ENCODE measurements at regions not wholly inside any gene's neighbourhood (a gene's known extent, or its start where the extent isn't known, plus 50 kb on each side); places are given as distances from the start of the nearest gene placed in this dataset.

DNA sequence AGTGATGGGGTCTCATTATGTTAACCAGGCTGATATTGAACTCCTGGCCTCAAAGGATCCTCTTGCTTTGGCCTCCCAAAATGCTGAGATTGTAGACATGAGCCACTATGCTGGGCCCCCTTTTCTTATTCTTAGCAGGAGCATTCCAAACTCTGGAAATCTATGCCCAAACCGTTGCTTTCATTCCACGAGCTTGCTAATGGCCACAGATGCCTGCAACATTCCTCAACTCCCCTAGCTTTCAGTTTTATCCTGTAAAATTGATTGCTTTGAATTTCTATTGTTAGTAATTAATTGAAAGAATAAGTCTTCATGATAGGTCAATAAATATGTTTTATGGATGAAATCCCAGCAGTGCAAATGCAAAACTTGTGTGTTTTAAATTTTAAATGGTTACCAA lies 564.8 kb upstream of the WWC1 start:
- Histone ChIP-seq H3K27me3 (ENCODE audit: control insufficient read depth in 2 of 2, insufficient read depth in 2 of 2, low read length in 2 of 2) (no peaks in the 10 kb centered on the region), H3K36me3 (ENCODE audit: control insufficient read depth in 2 of 3, insufficient read depth in 3 of 3, low read length in 3 of 3) (no peaks in the 10 kb centered on the region), H3K4me3 (ENCODE audit: low read length) (no peak overlapping the region), H3K4me1 (ENCODE audit: control insufficient read depth in 2 of 2, insufficient read depth in 2 of 2, low read length in 2 of 2) (peaks cover 0 to 4% of the 10 kb centered on the region in 2 donors), H3K9me3 (ENCODE audit: control insufficient read depth in 2 of 3, low read length in 3 of 3) (no peaks in the 10 kb centered on the region), H3K27ac (ENCODE audit: low read depth, low read length) (no peak overlapping the region)
- no peak overlapping the region for H3K27ac Mint-ChIP-seq
- DNase-seq (no peak), ATAC-seq (no peak)
- ChIA-PET CTCF (no interaction called here), POLR2A (no interaction called here)
- no peaks in the 10 kb centered on the region for H3K9me3 Mint-ChIP-seq
- H3K36me3 Mint-ChIP-seq, result no peaks in the 10 kb centered on the region
- intact Hi-C loops (cut with micrococcal nuclease), result loop anchor here in 1 of 2 donors (10.0 kb wide), 2 partner anchors 318 to 348 kb away; no protein-coding TSS in a partner anchor
- peaks cover 0 to 6% (median 4%) of the 10 kb centered on the region in 5 donors for H3K27me3 Mint-ChIP-seq
- no peak overlapping the region for H3K4me3 Mint-ChIP-seq
- H3K4me1 Mint-ChIP-seq, result peaks cover 0 to 8% (median 6%) of the 10 kb centered on the region in 7 donors

GRCh38 chr5:167730121-167730520 lies 561.3 kb upstream of the WWC1 start:
- no peak overlapping the region for H3K27ac Mint-ChIP-seq
- intact Hi-C loops (cut with micrococcal nuclease), result no loop called here
- peaks cover 0 to 2% (median 0%) of the 10 kb centered on the region in 11 donors for H3K9me3 Mint-ChIP-seq
- Histone ChIP-seq H3K27me3 (ENCODE audit: control insufficient read depth in 2 of 2, insufficient read depth in 2 of 2, low read length in 2 of 2) (no peaks in the 10 kb centered on the region), H3K9me3 (ENCODE audit: control insufficient read depth in 2 of 3, low read length in 3 of 3) (no peaks in the 10 kb centered on the region), H3K4me1 (ENCODE audit: control insufficient read depth in 2 of 2, insufficient read depth in 2 of 2, low read length in 2 of 2) (no peaks in the 10 kb centered on the region), H3K36me3 (ENCODE audit: control insufficient read depth in 2 of 3, insufficient read depth in 3 of 3, low read length in 3 of 3) (no peaks in the 10 kb centered on the region), H3K4me3 (ENCODE audit: low read length) (no peak overlapping the region), H3K27ac (ENCODE audit: low read depth, low read length) (no peak overlapping the region)
- DNase-seq, result no peak
- POLR2A ChIA-PET, result no interaction called here
- no peaks in the 10 kb centered on the region for H3K27me3 Mint-ChIP-seq
- no peaks in the 10 kb centered on the region for H3K4me1 Mint-ChIP-seq
- no peak for ATAC-seq
- no peak overlapping the region for H3K4me3 Mint-ChIP-seq
- CTCF ChIA-PET, result no interaction called here
- H3K36me3 Mint-ChIP-seq, result no peaks in the 10 kb centered on the region

DNA sequence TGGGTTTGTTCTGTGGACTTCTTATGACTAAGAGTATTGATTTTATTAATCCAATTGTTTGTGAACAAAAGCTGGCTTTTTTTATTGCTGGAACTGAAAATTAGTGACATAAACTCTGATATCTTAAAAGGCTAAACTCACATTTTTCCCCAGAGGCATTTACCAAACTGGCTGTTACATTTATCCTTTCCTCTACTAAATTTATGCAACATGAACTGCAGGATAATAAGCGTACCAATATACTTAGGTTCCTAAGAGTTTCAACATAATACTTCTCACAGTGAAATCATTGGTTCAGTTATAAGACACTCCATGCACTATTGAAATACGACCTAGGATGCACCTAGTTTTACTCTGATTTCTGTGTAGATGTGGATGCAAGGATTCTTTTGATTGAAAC lies 560.8 kb upstream of the WWC1 start:
- CTCF ChIA-PET, result no interaction called here
- POLR2A ChIA-PET, result no interaction called here
- H3K36me3 Mint-ChIP-seq, result no peaks in the 10 kb centered on the region
- H3K4me1 ChIP-seq (ENCODE audit: control insufficient read depth in 2 of 2, insufficient read depth in 2 of 2, low read length in 2 of 2), result no peaks in the 10 kb centered on the region
- H3K27ac Mint-ChIP-seq, result no peak overlapping the region
- no peaks in the 10 kb centered on the region for H3K9me3 ChIP-seq (ENCODE audit: control insufficient read depth in 2 of 3, low read length in 3 of 3)
- H3K27ac ChIP-seq (ENCODE audit: low read depth, low read length), result no peak overlapping the region
- no peaks in the 10 kb centered on the region for H3K36me3 ChIP-seq (ENCODE audit: control insufficient read depth in 2 of 3, insufficient read depth in 3 of 3, low read length in 3 of 3)
- ATAC-seq (no peak), DNase-seq (no peak)
- H3K4me3 ChIP-seq (ENCODE audit: low read length), result no peak overlapping the region
- intact Hi-C loops (cut with micrococcal nuclease), result no loop called here
- H3K9me3 Mint-ChIP-seq, result peaks cover 0 to 2% (median 0%) of the 10 kb centered on the region in 11 donors
- H3K4me3 Mint-ChIP-seq, result no peak overlapping the region
- no peaks in the 10 kb centered on the region for H3K27me3 Mint-ChIP-seq
- H3K4me1 Mint-ChIP-seq, result no peaks in the 10 kb centered on the region
- no peaks in the 10 kb centered on the region for H3K27me3 ChIP-seq (ENCODE audit: control insufficient read depth in 2 of 2, insufficient read depth in 2 of 2, low read length in 2 of 2)

DNA sequence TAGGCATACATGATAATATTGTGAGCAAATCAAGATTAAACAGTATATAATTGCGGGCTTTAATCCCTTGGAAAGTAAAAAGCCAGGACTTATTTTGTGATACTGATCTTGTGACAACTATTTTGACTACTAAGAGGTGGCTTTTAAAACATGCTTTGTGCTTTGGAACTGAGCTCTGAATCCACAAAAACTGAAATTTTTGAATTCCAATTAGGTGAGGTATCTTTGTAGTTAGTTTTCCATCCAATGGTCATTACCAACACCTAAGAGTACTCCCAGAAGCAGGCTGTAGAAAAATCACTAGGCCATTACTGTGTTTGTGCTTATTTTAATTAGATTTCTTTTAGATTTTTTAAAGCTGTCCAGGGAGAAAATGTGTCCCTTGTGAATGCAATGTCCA lies 559.5 kb upstream of the WWC1 start:
- Histone ChIP-seq H3K4me3 (ENCODE audit: low read length) (no peak overlapping the region), H3K36me3 (ENCODE audit: control insufficient read depth in 2 of 3, insufficient read depth in 3 of 3, low read length in 3 of 3) (no peaks in the 10 kb centered on the region), H3K27me3 (ENCODE audit: control insufficient read depth in 2 of 2, insufficient read depth in 2 of 2, low read length in 2 of 2) (no peaks in the 10 kb centered on the region), H3K4me1 (ENCODE audit: control insufficient read depth in 2 of 2, insufficient read depth in 2 of 2, low read length in 2 of 2) (no peaks in the 10 kb centered on the region), H3K27ac (ENCODE audit: low read depth, low read length) (no peak overlapping the region), H3K9me3 (ENCODE audit: control insufficient read depth in 2 of 3, low read length in 3 of 3) (no peaks in the 10 kb centered on the region)
- intact Hi-C loops (cut with micrococcal nuclease), result no loop called here
- H3K4me3 Mint-ChIP-seq, result no peak overlapping the region
- peaks cover 0 to 2% (median 0%) of the 10 kb centered on the region in 11 donors for H3K9me3 Mint-ChIP-seq
- H3K27me3 Mint-ChIP-seq, result peaks cover 0 to 2% (median 0%) of the 10 kb centered on the region in 5 donors
- CTCF ChIA-PET, result no interaction called here
- no peak for ATAC-seq
- no peak for DNase-seq
- no peaks in the 10 kb centered on the region for H3K36me3 Mint-ChIP-seq
- H3K4me1 Mint-ChIP-seq, result no peaks in the 10 kb centered on the region
- POLR2A ChIA-PET, result no interaction called here
- H3K27ac Mint-ChIP-seq, result no peak overlapping the region

GRCh38 chr5:167732499-167732898 lies 558.9 kb upstream of the WWC1 start:
- Mint-ChIP-seq H3K36me3 (no peaks in the 10 kb centered on the region), H3K27me3 (peaks cover 0 to 8% (median 0%) of the 10 kb centered on the region in 5 donors), H3K4me1 (no peaks in the 10 kb centered on the region), H3K4me3 (no peak overlapping the region), H3K27ac (no peak overlapping the region), H3K9me3 (peaks cover 0 to 2% (median 0%) of the 10 kb centered on the region in 11 donors)
- CTCF ChIA-PET, result no interaction called here
- no peaks in the 10 kb centered on the region for H3K9me3 ChIP-seq (ENCODE audit: control insufficient read depth in 2 of 3, low read length in 3 of 3)
- no peak overlapping the region for H3K4me3 ChIP-seq (ENCODE audit: low read length)
- POLR2A ChIA-PET, result no interaction called here
- ATAC-seq (no peak), DNase-seq (no peak)
- H3K36me3 ChIP-seq (ENCODE audit: control insufficient read depth in 2 of 3, insufficient read depth in 3 of 3, low read length in 3 of 3), result no peaks in the 10 kb centered on the region
- no peaks in the 10 kb centered on the region for H3K27me3 ChIP-seq (ENCODE audit: control insufficient read depth in 2 of 2, insufficient read depth in 2 of 2, low read length in 2 of 2)
- no peak overlapping the region for H3K27ac ChIP-seq (ENCODE audit: low read depth, low read length)
- H3K4me1 ChIP-seq (ENCODE audit: control insufficient read depth in 2 of 2, insufficient read depth in 2 of 2, low read length in 2 of 2), result no peaks in the 10 kb centered on the region
- intact Hi-C loops (cut with micrococcal nuclease), result no loop called here

GRCh38 chr5:167736992-167737391 lies 554.5 kb upstream of the WWC1 start:
- Histone ChIP-seq H3K36me3 (ENCODE audit: control insufficient read depth in 2 of 3, insufficient read depth in 3 of 3, low read length in 3 of 3) (no peaks in the 10 kb centered on the region), H3K27ac (ENCODE audit: low read depth, low read length) (no peak overlapping the region), H3K27me3 (ENCODE audit: control insufficient read depth in 2 of 2, insufficient read depth in 2 of 2, low read length in 2 of 2) (no peaks in the 10 kb centered on the region), H3K4me3 (ENCODE audit: low read length) (no peak overlapping the region), H3K9me3 (ENCODE audit: control insufficient read depth in 2 of 3, low read length in 3 of 3) (no peaks in the 10 kb centered on the region), H3K4me1 (ENCODE audit: control insufficient read depth in 2 of 2, insufficient read depth in 2 of 2, low read length in 2 of 2) (no peaks in the 10 kb centered on the region)
- no peaks in the 10 kb centered on the region for H3K36me3 Mint-ChIP-seq
- CTCF ChIA-PET, result no interaction called here
- no peak overlapping the region for H3K4me3 Mint-ChIP-seq
- intact Hi-C loops (cut with micrococcal nuclease), result no loop called here
- H3K4me1 Mint-ChIP-seq, result no peaks in the 10 kb centered on the region
- no peak for ATAC-seq
- peaks cover 0 to 8% (median 0%) of the 10 kb centered on the region in 5 donors for H3K27me3 Mint-ChIP-seq
- no peak for DNase-seq
- peaks cover 0 to 2% (median 0%) of the 10 kb centered on the region in 11 donors for H3K9me3 Mint-ChIP-seq
- POLR2A ChIA-PET, result no interaction called here
- no peak overlapping the region for H3K27ac Mint-ChIP-seq

DNA sequence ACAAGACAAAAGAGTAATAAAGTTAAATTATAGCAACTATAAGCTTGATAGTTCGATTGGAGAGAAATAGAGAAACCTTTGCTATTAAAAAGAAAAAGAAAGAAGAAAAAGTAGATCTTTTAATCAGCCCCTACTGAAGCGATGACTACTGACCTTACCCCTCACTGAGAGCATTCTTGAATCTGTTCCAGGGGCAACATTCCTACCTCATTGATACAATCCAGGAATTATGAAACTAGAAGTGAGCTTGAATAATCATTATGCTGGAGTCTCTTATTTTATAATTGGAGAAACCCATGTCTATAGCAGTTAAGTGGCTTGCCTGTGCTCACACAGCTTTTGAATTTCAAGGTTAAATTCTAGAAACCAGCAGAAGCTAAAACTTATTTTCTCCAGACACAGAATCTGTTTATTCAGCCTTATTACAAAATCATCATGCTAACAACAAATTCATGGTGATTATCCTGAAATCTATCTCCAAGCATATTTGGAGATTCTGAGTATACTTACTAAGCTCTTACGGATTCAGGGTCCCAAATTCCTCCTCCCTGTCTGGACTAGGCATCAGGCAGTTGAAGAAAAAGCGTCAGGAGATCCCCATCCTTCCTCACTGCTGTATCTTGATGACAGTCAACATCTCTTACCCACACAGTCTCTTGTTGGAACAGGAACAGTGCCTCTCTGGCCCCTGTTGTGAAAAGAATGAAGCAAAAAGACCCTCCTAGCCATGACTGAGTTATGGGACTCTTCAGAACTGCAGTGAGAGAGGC lies 547.6 kb upstream of the WWC1 start:
- DNase-seq (no peak), ATAC-seq (no peak)

More for the DNA sequence above, 547.6 kb upstream of the WWC1 start:
- no peak overlapping the region for H3K27ac ChIP-seq (ENCODE audit: low read depth, low read length)
- Mint-ChIP-seq H3K4me3 (no peak overlapping the region), H3K27me3 (no peaks in the 10 kb centered on the region), H3K36me3 (no peaks in the 10 kb centered on the region), H3K27ac (no peak overlapping the region), H3K9me3 (peaks cover 0 to 5% (median 0%) of the 10 kb centered on the region in 11 donors), H3K4me1 (no peaks in the 10 kb centered on the region)
- intact Hi-C loops (cut with micrococcal nuclease), result no loop called here
- H3K27me3 ChIP-seq (ENCODE audit: control insufficient read depth in 2 of 2, insufficient read depth in 2 of 2, low read length in 2 of 2), result no peaks in the 10 kb centered on the region
- H3K4me3 ChIP-seq (ENCODE audit: low read length), result no peak overlapping the region
- H3K4me1 ChIP-seq (ENCODE audit: control insufficient read depth in 2 of 2, insufficient read depth in 2 of 2, low read length in 2 of 2), result no peaks in the 10 kb centered on the region
- POLR2A ChIA-PET, result no interaction called here
- CTCF ChIA-PET, result no interaction called here
- H3K9me3 ChIP-seq (ENCODE audit: control insufficient read depth in 2 of 3, low read length in 3 of 3), result no peaks in the 10 kb centered on the region
- no peaks in the 10 kb centered on the region for H3K36me3 ChIP-seq (ENCODE audit: control insufficient read depth in 2 of 3, insufficient read depth in 3 of 3, low read length in 3 of 3)

Measured in naive thymus-derived CD4-positive, alpha-beta T cell (primary cell).